Thyroid gland (tissue), 4 donors: ENCODE measurements at regions not wholly inside any gene's neighbourhood (a gene's known extent, or its start where the extent isn't known, plus 50 kb on each side); places are given as distances from the start of the nearest gene placed in this dataset.
"Not testable (repeated sequence)": the region's sequence is repeated elsewhere in the genome, so short reads cannot be mapped to it uniquely, and the experiment has no call there.

Source experiments
- DNase-seq, 2 donors: peaks; one replicate each; pipeline ENCODE4 v3.0.0-alpha.2; 2019
- H3K27ac ChIP-seq, 3 donors: fragments of 200-600 bp; sonication (generic); 1 replicate in 2 of 3; 2 replicates in 1 of 3; pipeline ENCODE4 v1.5.1; 2016 to 2019; ENCODE audit warnings: mild to moderate bottlenecking in 1 of 3, moderate library complexity in 1 of 3
- H3K27me3 ChIP-seq: fragments of 200-600 bp; sonication (generic); one replicate; pipeline ENCODE4 v1.5.1; 2019
- H3K36me3 ChIP-seq, 2 donors: fragments of 200-600 bp; sonication (generic); one replicate each; pipeline ENCODE4 v1.5.1; 2016 to 2019
- H3K4me1 ChIP-seq, 2 donors: fragments of 200-600 bp; sonication (generic); one replicate each; pipeline ENCODE4 v1.5.1; 2017 to 2019
- H3K4me3 ChIP-seq, 3 donors: fragments of 200-600 bp; sonication (generic); replicated peaks in 1 of 3; 1 replicate in 2 of 3; 2 replicates in 1 of 3; pipeline ENCODE4 v1.5.1; 2016; ENCODE audit warnings: mild to moderate bottlenecking in 1 of 3
- H3K9me3 ChIP-seq: fragments of 200-600 bp; sonication (generic); one replicate; pipeline ENCODE4 v1.5.1; 2017
- POLR2A ChIP-seq, 2 donors: fragments of 450-650 bp; IDR thresholded peaks; one replicate each; pipeline ENCODE4 v1.6.1; 2017; ENCODE audit warnings: antibody characterized with exemption in 2 of 2, mild to moderate bottlenecking in 2 of 2, moderate library complexity in 1 of 2
- WGBS, 2 donors: methylation state at CpG; one replicate each; pipeline ENCODE4 v1.1.5; 2017; 5-methylcytosine and 5-hydroxymethylcytosine counted together
- intact Hi-C: fragments of 100-400 bp; cut with DNase I; formaldehyde crosslinking; loops from one replicate; pipeline ENCODE4 v1.15.1; 2023
- TF ChIP-seq, protein P1 (sequence below), 6 experiments: fragments of 200-600 bp in 3 of 6; fragments of 450-650 bp in 3 of 6; sonication (generic) in 3 of 6; IDR thresholded peaks; one replicate each; pipeline ENCODE4 v1.5.1; 2016 to 2019; ENCODE audit warnings: antibody characterized with exemption in 6 of 6, mild to moderate bottlenecking in 2 of 6, inconsistent platforms in 1 of 6, moderate library complexity in 1 of 6

DNA sequence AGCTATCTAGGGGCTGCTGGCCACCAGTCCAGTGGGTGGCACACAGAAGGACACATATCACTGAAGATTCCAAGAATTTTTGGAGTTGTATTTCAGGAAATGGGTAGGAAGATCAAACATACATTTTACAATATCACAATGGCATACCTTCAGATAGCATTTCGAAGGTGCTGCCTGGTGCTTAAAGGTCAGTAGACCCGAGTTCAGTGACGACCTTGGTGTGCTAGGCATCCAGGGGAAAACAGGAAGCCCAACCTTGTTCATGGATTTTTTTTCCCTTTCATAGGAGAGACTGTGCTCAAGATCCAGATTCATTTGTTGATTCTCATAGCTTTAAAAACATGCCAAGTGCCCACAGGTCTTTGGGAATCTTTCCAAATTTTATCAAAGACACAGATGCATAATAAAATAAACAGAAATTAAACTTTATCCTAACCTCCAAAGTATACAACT lies 51.0 kb upstream of the RCBTB2 start:
- 64 to 83% methylated on average over 3 of the region's 3 CpGs for WGBS, 2 donors
- H3K4me1 ChIP-seq = peaks cover 7 to 25% of the 10 kb centered on the region in 2 donors

DNA sequence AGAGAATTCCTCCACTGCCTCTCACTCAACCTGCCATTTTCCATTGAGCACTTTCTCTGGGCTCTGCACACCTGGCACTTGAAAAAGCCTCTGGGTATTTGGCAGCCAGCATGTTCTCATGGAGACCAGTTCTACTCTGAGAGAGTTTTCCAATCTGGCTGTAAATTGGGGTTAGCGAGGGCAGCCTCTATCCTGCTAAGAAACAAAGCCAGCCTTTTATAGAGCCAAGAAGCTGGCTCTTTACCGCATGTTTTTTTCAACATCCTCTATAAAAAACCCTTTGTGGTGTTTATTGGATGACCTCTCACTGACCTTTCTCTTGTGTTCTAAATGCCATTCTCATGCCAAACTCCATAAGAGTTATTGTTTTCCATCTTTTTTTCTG lies 52.6 kb upstream of the RCBTB2 start:
- peak; percentile 21 to 23 for DNase-seq
- 2 to 19% methylated on average over 2 of the region's 2 CpGs for WGBS, 2 donors

More for the DNA sequence above, 51.0 kb upstream of the RCBTB2 start:
- Histone ChIP-seq H3K4me3 (no peak overlapping the region), H3K27ac (no peak overlapping the region), H3K27me3 (no peaks in the 10 kb centered on the region), H3K9me3 (no peaks in the 10 kb centered on the region), H3K36me3 (no peaks in the 10 kb centered on the region)
- DNase-seq = no peak
- TF ChIP-seq, protein P1, sequence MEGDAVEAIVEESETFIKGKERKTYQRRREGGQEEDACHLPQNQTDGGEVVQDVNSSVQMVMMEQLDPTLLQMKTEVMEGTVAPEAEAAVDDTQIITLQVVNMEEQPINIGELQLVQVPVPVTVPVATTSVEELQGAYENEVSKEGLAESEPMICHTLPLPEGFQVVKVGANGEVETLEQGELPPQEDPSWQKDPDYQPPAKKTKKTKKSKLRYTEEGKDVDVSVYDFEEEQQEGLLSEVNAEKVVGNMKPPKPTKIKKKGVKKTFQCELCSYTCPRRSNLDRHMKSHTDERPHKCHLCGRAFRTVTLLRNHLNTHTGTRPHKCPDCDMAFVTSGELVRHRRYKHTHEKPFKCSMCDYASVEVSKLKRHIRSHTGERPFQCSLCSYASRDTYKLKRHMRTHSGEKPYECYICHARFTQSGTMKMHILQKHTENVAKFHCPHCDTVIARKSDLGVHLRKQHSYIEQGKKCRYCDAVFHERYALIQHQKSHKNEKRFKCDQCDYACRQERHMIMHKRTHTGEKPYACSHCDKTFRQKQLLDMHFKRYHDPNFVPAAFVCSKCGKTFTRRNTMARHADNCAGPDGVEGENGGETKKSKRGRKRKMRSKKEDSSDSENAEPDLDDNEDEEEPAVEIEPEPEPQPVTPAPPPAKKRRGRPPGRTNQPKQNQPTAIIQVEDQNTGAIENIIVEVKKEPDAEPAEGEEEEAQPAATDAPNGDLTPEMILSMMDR (IDR thresholded peaks at IDR 0.05) = no peak
- TF ChIP-seq POLR2A (IDR thresholded peaks at IDR 0.05) = no peak
- intact Hi-C loops = loop anchor here (5.0 to 10.0 kb wide), 3 partner anchors 252 to 459 kb away; partner anchors contain the start of gene ITM2B

DNA sequence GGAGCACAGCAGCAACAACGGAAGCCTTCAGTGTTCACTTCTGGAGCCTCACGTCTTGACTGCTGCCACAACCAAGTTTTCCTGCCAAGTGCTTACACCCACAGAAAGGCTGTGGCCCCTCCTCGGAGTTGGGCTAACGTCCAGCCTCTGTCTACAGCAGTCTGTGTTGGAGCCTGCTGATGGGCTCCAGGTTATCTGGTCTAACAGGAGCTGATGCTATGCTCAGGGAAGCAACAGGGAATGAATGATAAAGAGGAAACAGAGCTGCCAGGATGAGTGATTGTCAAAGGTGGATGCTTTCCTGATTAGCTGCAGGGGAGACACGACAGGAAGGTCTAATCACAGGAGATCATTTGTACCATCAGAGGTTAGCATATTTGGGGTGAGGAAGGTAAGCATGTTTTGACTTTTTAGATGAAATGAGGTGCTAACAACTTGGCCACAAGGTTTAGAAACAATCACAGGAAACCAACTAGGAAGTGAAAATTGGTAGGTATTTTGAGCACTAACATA lies 53.8 kb upstream of the RCBTB2 start:
- Histone ChIP-seq H3K9me3 (no peaks in the 10 kb centered on the region), H3K27ac (peak overlapping the region in 1 of 3 donors; percentile 7), H3K36me3 (no peaks in the 10 kb centered on the region), H3K4me3 (no peak overlapping the region), H3K27me3 (no peaks in the 10 kb centered on the region), H3K4me1 (peaks cover 7 to 12% of the 10 kb centered on the region in 2 donors)
- peak; percentile 63 to 66 for DNase-seq
- no peak for TF ChIP-seq POLR2A (IDR thresholded peaks at IDR 0.05)
- TF ChIP-seq, protein P1 (IDR thresholded peaks at IDR 0.05) = no peak
- 19 to 22% methylated on average over 5 of the region's 5 CpGs for WGBS, 2 donors
- intact Hi-C loops = loop anchor here (10.0 kb wide), 2 partner anchors 352 to 462 kb away; partner anchors contain the start of gene ITM2B

More for the DNA sequence above, 52.6 kb upstream of the RCBTB2 start:
- no peak overlapping the region for H3K4me3 ChIP-seq
- peaks cover 7 to 12% of the 10 kb centered on the region in 2 donors for H3K4me1 ChIP-seq
- TF ChIP-seq POLR2A (IDR thresholded peaks at IDR 0.05) = no peak
- TF ChIP-seq, protein P1 (IDR thresholded peaks at IDR 0.05) = no peak
- no peaks in the 10 kb centered on the region for H3K36me3 ChIP-seq
- H3K9me3 ChIP-seq = no peaks in the 10 kb centered on the region
- intact Hi-C loops = loop anchor here (10.0 kb wide), 2 partner anchors 351 to 461 kb away; partner anchors contain the start of gene ITM2B
- H3K27ac ChIP-seq = peak overlapping the region; percentile 21 to 27 (median 26)
- H3K27me3 ChIP-seq = no peaks in the 10 kb centered on the region

DNA sequence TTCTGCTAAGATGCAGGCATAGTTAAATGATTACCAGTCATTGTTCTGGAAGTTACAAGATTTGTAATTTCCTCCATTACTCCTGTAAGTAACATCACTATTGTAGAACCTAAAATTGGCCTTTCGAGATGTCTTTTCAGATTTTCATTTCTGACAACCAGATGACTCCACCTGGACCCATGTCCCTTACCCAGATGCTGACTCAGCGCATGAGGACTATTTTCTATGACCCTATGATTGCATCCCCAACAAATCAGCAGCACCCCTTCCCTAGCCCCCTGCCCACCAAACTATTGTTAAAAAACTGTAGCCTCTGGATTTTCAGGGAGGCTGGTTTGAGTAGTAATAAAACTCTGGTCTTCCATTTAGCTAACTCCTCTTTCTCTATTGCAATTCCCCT lies 55.2 kb upstream of the RCBTB2 start:
- Histone ChIP-seq H3K9me3 (no peaks in the 10 kb centered on the region), H3K27me3 (no peaks in the 10 kb centered on the region), H3K36me3 (no peaks in the 10 kb centered on the region), H3K27ac (no peak overlapping the region), H3K4me1 (peaks cover 7 to 12% of the 10 kb centered on the region in 2 donors), H3K4me3 (no peak overlapping the region)
- intact Hi-C loops = loop anchor here (10.0 kb wide), 2 partner anchors 353 to 463 kb away; partner anchors contain the start of gene ITM2B
- 94 to 98% methylated on average over 2 of the region's 2 CpGs for WGBS, 2 donors
- TF ChIP-seq POLR2A (IDR thresholded peaks at IDR 0.05) = no peak
- TF ChIP-seq, protein P1 (IDR thresholded peaks at IDR 0.05) = no peak
- DNase-seq = no peak

DNA sequence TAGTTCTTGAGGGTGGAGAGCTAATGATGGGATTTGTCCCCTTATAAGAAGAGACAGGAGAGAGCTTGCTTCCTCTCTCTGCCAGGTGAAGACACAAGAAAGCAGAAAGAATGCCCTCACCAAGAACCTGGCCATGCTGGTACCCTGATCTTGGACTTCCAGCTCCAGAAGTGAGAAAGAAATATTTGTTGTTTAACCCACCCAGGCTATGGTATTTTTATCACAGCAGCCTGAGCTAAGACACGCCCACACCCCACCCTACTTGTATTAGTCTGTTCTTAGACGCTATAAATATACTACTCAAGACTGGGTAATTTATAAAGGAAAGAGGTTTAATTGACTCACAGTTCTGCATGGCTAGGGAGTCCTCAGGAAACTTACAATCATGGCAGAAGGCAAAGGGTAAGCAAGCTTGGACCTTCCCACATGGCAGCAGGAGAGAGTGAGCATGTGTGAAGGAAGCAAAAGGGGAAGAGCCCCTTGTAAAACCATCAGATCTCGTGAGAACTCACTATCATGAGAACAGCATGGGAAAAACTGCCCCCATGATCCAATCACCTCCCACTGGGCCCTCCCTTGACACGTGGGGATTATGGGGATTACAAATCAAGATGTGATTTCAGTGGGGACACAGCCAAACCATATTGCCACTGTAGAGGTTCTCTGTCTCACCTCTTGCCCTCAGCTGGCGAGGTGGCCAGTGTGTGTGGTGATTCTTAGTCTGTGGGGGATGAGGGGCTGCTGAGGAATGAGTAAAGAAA lies 57.4 kb upstream of the RCBTB2 start:
- intact Hi-C loops = loop anchor here (10.0 kb wide), 1 partner anchor 144 kb away; no protein-coding TSS in a partner anchor
- Histone ChIP-seq H3K27ac (no peak overlapping the region), H3K4me3 (no peak overlapping the region), H3K9me3 (no peaks in the 10 kb centered on the region), H3K4me1 (peaks cover 5% of the 10 kb centered on the region in 2 donors), H3K36me3 (no peaks in the 10 kb centered on the region), H3K27me3 (no peaks in the 10 kb centered on the region)
- WGBS, 2 donors = 78 to 84% methylated on average over 5 of the region's 5 CpGs
- TF ChIP-seq POLR2A (IDR thresholded peaks at IDR 0.05) = no peak
- TF ChIP-seq, protein P1 (IDR thresholded peaks at IDR 0.05) = no peak
- no peak for DNase-seq

DNA sequence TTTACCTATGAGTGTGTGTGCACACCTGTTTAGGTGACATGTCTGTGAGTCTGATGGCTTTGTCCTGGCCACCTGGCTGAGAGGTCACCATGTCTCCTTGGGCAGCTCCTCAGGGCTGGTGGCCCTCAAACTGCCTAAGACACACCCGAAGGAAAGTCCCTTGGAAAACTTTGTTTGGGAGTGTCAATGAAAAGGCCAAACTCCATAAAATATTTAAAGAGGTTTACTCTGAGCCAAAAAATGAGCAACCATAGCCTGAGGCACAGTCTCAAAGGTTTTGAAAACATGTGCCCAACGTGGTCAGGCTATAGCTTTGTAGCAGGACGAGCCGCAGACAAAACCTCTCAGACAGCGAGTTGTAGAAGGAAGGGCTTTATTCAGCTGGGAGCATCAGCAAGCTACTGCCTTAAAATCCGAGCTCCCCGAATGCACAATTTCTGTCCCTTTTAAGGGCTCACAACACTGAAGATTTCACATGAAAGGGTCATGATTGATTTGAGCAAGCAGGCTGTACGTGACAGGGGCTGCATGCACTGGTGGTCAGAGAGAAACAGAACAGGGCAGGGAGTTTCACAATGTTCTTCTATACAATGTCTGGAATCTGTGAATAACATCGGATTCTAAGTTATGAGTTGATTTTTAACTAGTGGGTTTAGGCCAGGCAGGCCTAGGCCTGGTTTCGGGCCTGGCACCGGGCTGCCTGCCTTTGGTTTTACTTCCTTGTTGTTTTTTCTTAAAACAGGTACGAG lies 58.4 kb upstream of the RCBTB2 start:
- H3K4me3 ChIP-seq, H3K27ac ChIP-seq, H3K27me3 ChIP-seq, H3K4me1 ChIP-seq, H3K9me3 ChIP-seq, H3K36me3 ChIP-seq, DNase-seq: not testable (repeated sequence)
- intact Hi-C loops = loop anchor here (10.0 kb wide), 1 partner anchor 144 kb away; no protein-coding TSS in a partner anchor
- WGBS, 2 donors = 90% methylated on average over 12 of the region's 12 CpGs
